DND-41 (cell line): ENCODE measurements at regions not wholly inside any gene's neighbourhood (a gene's known extent, or its start where the extent isn't known, plus 50 kb on each side); places are given as distances from the start of the nearest gene placed in this dataset.

ENCODE experiments used
- CTCF ChIP-seq: IDR thresholded peaks from 2 replicates; pipeline ENCODE4 v1.5.1; 2012; ENCODE audit warnings: borderline replicate concordance, low read length, moderate library complexity, mild to moderate bottlenecking; ENCODE audit not compliant: poor library complexity, severe bottlenecking; ENCODE audit errors: extremely low read depth
- EZH2 ChIP-seq: IDR thresholded peaks from 3 replicates; pipeline ENCODE4 v1.6.1; 2012; ENCODE audit warnings: borderline replicate concordance, low read depth, mild to moderate bottlenecking, moderate library complexity, low read length, inconsistent platforms; ENCODE audit not compliant: severe bottlenecking

- TF ChIP-seq CTCF (no peak), EZH2 (no peak)
Measured at GRCh38 chr3:30400926-30401325, 205.5 kb upstream of the TGFBR2 start.
